Neural progenitor cell (in vitro differentiated cells): ENCODE measurements at regions not wholly inside any gene's neighbourhood (a gene's known extent, or its start where the extent isn't known, plus 50 kb on each side); places are given as distances from the start of the nearest gene placed in this dataset.

Source experiments
- DNase-seq: peaks from one replicate; pipeline ENCODE4 v3.0.0-alpha.2; 2016; ENCODE audit warnings: low spot score
- H2AFZ ChIP-seq: fragments of 200-600 bp; sonication (generic); replicated peaks from 2 replicates; pipeline ENCODE4 v1.6.1; 2016; ENCODE audit warnings: antibody characterized with exemption
- H3F3A ChIP-seq: fragments of 200-600 bp; sonication (generic); 2 replicates; pipeline ENCODE4 v1.6.1; 2016; ENCODE audit warnings: antibody characterized with exemption, low read depth
- H3K27ac ChIP-seq: fragments of 200-600 bp; sonication (generic); 2 replicates; pipeline ENCODE4 v1.5.1; 2016; ENCODE audit warnings: mild to moderate bottlenecking
- H3K27me3 ChIP-seq: fragments of 200-600 bp; sonication (generic); 2 replicates; pipeline ENCODE4 v1.6.1; 2016; ENCODE audit warnings: mild to moderate bottlenecking, moderate library complexity
- H3K36me3 ChIP-seq: fragments of 200-600 bp; sonication (generic); 2 replicates; pipeline ENCODE4 v1.5.1; 2016
- H3K4me1 ChIP-seq: fragments of 200-600 bp; sonication (generic); 2 replicates; pipeline ENCODE4 v1.6.1; 2016; ENCODE audit warnings: mixed run types
- H3K4me2 ChIP-seq: fragments of 200-600 bp; sonication (generic); 2 replicates; pipeline ENCODE4 v1.6.1; 2016
- H3K4me3 ChIP-seq: fragments of 200-600 bp; sonication (generic); 2 replicates; pipeline ENCODE4 v1.5.1; 2016
- H3K79me2 ChIP-seq: fragments of 200-600 bp; sonication (generic); 2 replicates; pipeline ENCODE4 v1.6.1; 2016; ENCODE audit warnings: low read depth
- H3K9ac ChIP-seq: fragments of 200-600 bp; sonication (generic); 2 replicates; pipeline ENCODE4 v1.6.1; 2016
- H3K9me3 ChIP-seq: fragments of 200-600 bp; sonication (generic); 2 replicates; pipeline ENCODE4 v1.5.1; 2016; ENCODE audit warnings: low read depth
- H4K20me1 ChIP-seq: fragments of 200-600 bp; sonication (generic); 2 replicates; pipeline ENCODE4 v1.6.1; 2016; ENCODE audit warnings: low read depth
- H3K27ac Mint-ChIP-seq: 3 replicates; pipeline ENCODE4 v1.8.0; 2021; ENCODE audit warnings: mixed read lengths
- H3K27me3 Mint-ChIP-seq: 2 replicates; pipeline ENCODE4 v1.8.0; 2022; ENCODE audit warnings: low read depth, mild to moderate bottlenecking, inconsistent platforms, moderate library complexity, mixed read lengths; ENCODE audit not compliant: insufficient read depth
- H3K36me3 Mint-ChIP-seq: 3 replicates; pipeline ENCODE4 v1.8.0; 2021; ENCODE audit warnings: mixed read lengths
- H3K4me1 Mint-ChIP-seq: 3 replicates; pipeline ENCODE4 v1.8.0; 2021; ENCODE audit warnings: mixed read lengths
- H3K4me3 Mint-ChIP-seq: 3 replicates; pipeline ENCODE4 v1.8.0; 2021; ENCODE audit warnings: mild to moderate bottlenecking, moderate library complexity, mixed read lengths
- H3K9me3 Mint-ChIP-seq: 3 replicates; pipeline ENCODE4 v1.8.0; 2020; ENCODE audit warnings: mixed read lengths
- CTCF ChIP-seq: fragments of 200-600 bp; sonication (generic); IDR thresholded peaks from 2 replicates; pipeline ENCODE4 v1.5.1; 2017; ENCODE audit warnings: antibody characterized with exemption, mild to moderate bottlenecking
- EZH2 ChIP-seq: fragments of 200-600 bp; sonication (generic); IDR thresholded peaks from 2 replicates; pipeline ENCODE4 v1.6.1; 2017; ENCODE audit warnings: antibody characterized with exemption, mild to moderate bottlenecking, moderate library complexity
- EZH2phosphoT487 ChIP-seq: fragments of 200-600 bp; sonication (generic); IDR thresholded peaks from 2 replicates; pipeline ENCODE4 v1.6.1; 2017; ENCODE audit warnings: antibody characterized with exemption

GRCh38 chr2:176566496-176566895 is 297.3 kb downstream of the MTX2 start:
- Histone ChIP-seq H4K20me1 (no peaks in the 10 kb centered on the region), H3K9ac (no peak overlapping the region), H3K4me1 (no peaks in the 10 kb centered on the region), H3K9me3 (no peaks in the 10 kb centered on the region), H3K4me2 (no peak overlapping the region), H2AFZ (no peak overlapping the region), H3K79me2 (no peaks in the 10 kb centered on the region), H3K4me3 (no peak overlapping the region), H3K27ac (no peak overlapping the region), H3F3A (no peaks in the 10 kb centered on the region), H3K36me3 (no peaks in the 10 kb centered on the region), H3K27me3 (peaks cover 33% of the 10 kb centered on the region)
- Mint-ChIP-seq H3K4me3 (no peak overlapping the region), H3K4me1 (peaks cover 28% of the 10 kb centered on the region), H3K27ac (no peak overlapping the region), H3K36me3 (no peaks in the 10 kb centered on the region), H3K27me3 (peaks cover 7% of the 10 kb centered on the region), H3K9me3 (no peaks in the 10 kb centered on the region)
- TF ChIP-seq CTCF (no peak), EZH2 (no peak), EZH2phosphoT487 (no peak)
- DNase-seq = no peak

- Mint-ChIP-seq H3K4me1 (peaks cover 23% of the 10 kb centered on the region), H3K9me3 (no peaks in the 10 kb centered on the region), H3K27ac (no peak overlapping the region), H3K4me3 (no peak overlapping the region), H3K36me3 (no peaks in the 10 kb centered on the region), H3K27me3 (peaks cover 7% of the 10 kb centered on the region)
- Histone ChIP-seq H4K20me1 (no peaks in the 10 kb centered on the region), H2AFZ (no peak overlapping the region), H3F3A (no peaks in the 10 kb centered on the region), H3K79me2 (no peaks in the 10 kb centered on the region), H3K4me1 (no peaks in the 10 kb centered on the region), H3K27me3 (peaks cover 28% of the 10 kb centered on the region), H3K27ac (no peak overlapping the region), H3K36me3 (no peaks in the 10 kb centered on the region), H3K4me2 (no peak overlapping the region), H3K9me3 (no peaks in the 10 kb centered on the region), H3K4me3 (no peak overlapping the region), H3K9ac (no peak overlapping the region)
- no peak for TF ChIP-seq CTCF
- no peak for TF ChIP-seq EZH2
- DNase-seq = no peak
These were observed 297.7 kb downstream of the MTX2 start for GRCh38 chr2:176566961-176567360.

- peaks cover 26% of the 10 kb centered on the region for H3K27me3 ChIP-seq
- H3K4me2 ChIP-seq = no peak overlapping the region
- no peak overlapping the region for H3K9ac ChIP-seq
- H3K27ac ChIP-seq = no peak overlapping the region
- H3K9me3 ChIP-seq = no peaks in the 10 kb centered on the region
- peaks cover 7% of the 10 kb centered on the region for H3K27me3 Mint-ChIP-seq
- no peak overlapping the region for H3K4me3 Mint-ChIP-seq
- H3K9me3 Mint-ChIP-seq = no peaks in the 10 kb centered on the region
- no peak overlapping the region for H2AFZ ChIP-seq
- H3K4me1 ChIP-seq = no peaks in the 10 kb centered on the region
- H4K20me1 ChIP-seq = no peaks in the 10 kb centered on the region
- H3K36me3 ChIP-seq = no peaks in the 10 kb centered on the region
- H3K4me1 Mint-ChIP-seq = peaks cover 23% of the 10 kb centered on the region
- H3K27ac Mint-ChIP-seq = no peak overlapping the region
- no peak for DNase-seq
- H3K79me2 ChIP-seq = no peaks in the 10 kb centered on the region
- no peak for TF ChIP-seq CTCF
- no peak for TF ChIP-seq EZH2phosphoT487
- TF ChIP-seq EZH2 = no peak
- H3K36me3 Mint-ChIP-seq = no peaks in the 10 kb centered on the region
- no peaks in the 10 kb centered on the region for H3F3A ChIP-seq
- no peak overlapping the region for H3K4me3 ChIP-seq
These were observed 298.1 kb downstream of the MTX2 start for GRCh38 chr2:176567361-176567760.

- peaks cover 7% of the 10 kb centered on the region for H3K27me3 Mint-ChIP-seq
- H4K20me1 ChIP-seq = no peaks in the 10 kb centered on the region
- peaks cover 17% of the 10 kb centered on the region for H3K27me3 ChIP-seq
- no peak for DNase-seq
- no peaks in the 10 kb centered on the region for H3F3A ChIP-seq
- H3K27ac Mint-ChIP-seq = no peak overlapping the region
- no peak overlapping the region for H3K4me3 Mint-ChIP-seq
- H3K4me1 ChIP-seq = no peaks in the 10 kb centered on the region
- no peaks in the 10 kb centered on the region for H3K79me2 ChIP-seq
- no peaks in the 10 kb centered on the region for H3K9me3 Mint-ChIP-seq
- TF ChIP-seq EZH2phosphoT487 (no peak), EZH2 (no peak), CTCF (no peak)
- no peak overlapping the region for H3K27ac ChIP-seq
- H3K36me3 ChIP-seq = no peaks in the 10 kb centered on the region
- H3K9me3 ChIP-seq = no peaks in the 10 kb centered on the region
- H3K36me3 Mint-ChIP-seq = no peaks in the 10 kb centered on the region
- H3K4me3 ChIP-seq = no peak overlapping the region
- H2AFZ ChIP-seq = no peak overlapping the region
- peaks cover 15% of the 10 kb centered on the region for H3K4me1 Mint-ChIP-seq
- H3K4me2 ChIP-seq = no peak overlapping the region
- no peak overlapping the region for H3K9ac ChIP-seq
These were observed 300.3 kb downstream of the MTX2 start for GRCh38 chr2:176569574-176569973.
